SK-N-SH (cell line): ENCODE measurements at regions not wholly inside any gene's neighbourhood (a gene's known extent, or its start where the extent isn't known, plus 50 kb on each side); places are given as distances from the start of the nearest gene placed in this dataset.

Source experiments
- CTCF ChIA-PET: fragments of 300-600, 350-600 bp; formaldehyde crosslinking; extraction: SDS; loops from one replicate; lab custom pipeline; 2021; lab: Yijun Ruan, JAX
- POLR2A ChIA-PET: fragments of 350-600 bp; sonication (Branson Sonifier 250); formaldehyde crosslinking; extraction: SDS; loops from one replicate; lab custom pipeline; 2020; ENCODE audit warnings: antibody characterized with exemption, inconsistent platforms; lab: Yijun Ruan, JAX
- DNase-seq: peaks from one replicate; pipeline ENCODE4 v3.0.0; 2012
- H2AFZ ChIP-seq: fragments of 200-600 bp; sonication (generic); 2 replicates; pipeline ENCODE4 v1.8.1; 2016; ENCODE audit warnings: antibody characterized with exemption, mild to moderate bottlenecking, low read depth
- H3F3A ChIP-seq: fragments of 200-600 bp; sonication (generic); replicated peaks from 2 replicates; pipeline ENCODE3; 2016; ENCODE audit warnings: antibody characterized with exemption, mild to moderate bottlenecking; ENCODE audit not compliant: insufficient read depth
- H3K27ac ChIP-seq, 2 experiments: fragments of 200-500 bp in 1 of 2; fragments of 200-600 bp in 1 of 2; sonication (Bioruptor generic) in 1 of 2; sonication (generic), shearing (Covaris generic) in 1 of 2; 2 replicates each; pipeline versions ENCODE4 v1.5.1 to v1.6.1; 2014 to 2016; ENCODE audit warnings: low read depth in 2 of 2, inconsistent platforms in 1 of 2, low read length in 1 of 2, mild to moderate bottlenecking in 1 of 2, mixed read lengths in 1 of 2
- H3K27me3 ChIP-seq: fragments of 200-600 bp; sonication (generic), shearing (Covaris generic); 2 replicates; pipeline ENCODE4 v1.6.1; 2016; ENCODE audit warnings: mixed run types; ENCODE audit not compliant: insufficient read depth
- H3K36me3 ChIP-seq, 2 experiments: fragments of 200-500 bp in 1 of 2; fragments of 200-600 bp in 1 of 2; sonication (Bioruptor generic) in 1 of 2; sonication (generic) in 1 of 2; replicated peaks in 1 of 2; 2 replicates each; pipeline versions ENCODE3 to v1.5.1; 2014 to 2016; ENCODE audit warnings: low read length in 1 of 2, mild to moderate bottlenecking in 1 of 2; ENCODE audit not compliant: insufficient read depth in 2 of 2, control insufficient read depth in 1 of 2
- H3K4me1 ChIP-seq, 2 experiments: fragments of 200-500 bp in 1 of 2; fragments of 200-600 bp in 1 of 2; sonication (Bioruptor generic) in 1 of 2; sonication (generic), shearing (Covaris generic) in 1 of 2; 2 replicates each; pipeline versions ENCODE4 v1.5.1 to v1.6.1; 2014 to 2016; ENCODE audit warnings: low read depth in 1 of 2, low read length in 1 of 2, mixed run types in 1 of 2; ENCODE audit not compliant: insufficient read depth in 2 of 2, control insufficient read depth in 1 of 2
- H3K4me2 ChIP-seq: fragments of 200-600 bp; sonication (generic), shearing (Covaris generic); 2 replicates; pipeline ENCODE4 v1.6.1; 2017; ENCODE audit warnings: mixed run types
- H3K4me3 ChIP-seq, 2 experiments: fragments of 200-500 bp in 1 of 2; fragments of 200-600 bp in 1 of 2; sonication (Bioruptor generic) in 1 of 2; sonication (generic), shearing (Covaris generic) in 1 of 2; 2 replicates each; pipeline versions ENCODE4 v1.5.1 to v1.8.1; 2014 to 2016; ENCODE audit warnings: low read depth in 2 of 2, inconsistent platforms in 1 of 2, low read length in 1 of 2, mild to moderate bottlenecking in 1 of 2, mixed read lengths in 1 of 2, moderate library complexity in 1 of 2
- H3K79me2 ChIP-seq: fragments of 200-600 bp; sonication (generic); 2 replicates; pipeline ENCODE4 v1.8.1; 2017; ENCODE audit warnings: mild to moderate bottlenecking; ENCODE audit not compliant: insufficient read depth
- H3K9ac ChIP-seq: fragments of 200-600 bp; sonication (generic); 2 replicates; pipeline ENCODE4 v1.6.1; 2017; ENCODE audit warnings: mixed run types
- H3K9me2 ChIP-seq: fragments of 200-600 bp; sonication (generic); 2 replicates; pipeline ENCODE4 v1.6.1; 2017; ENCODE audit warnings: mixed run types
- H3K9me3 ChIP-seq: fragments of 200-600 bp; sonication (generic); 2 replicates; pipeline ENCODE4 v1.6.1; 2017; ENCODE audit warnings: mixed run types, mild to moderate bottlenecking, moderate library complexity
- H4K20me1 ChIP-seq: fragments of 200-600 bp; sonication (generic); 2 replicates; pipeline ENCODE4 v1.6.1; 2017; ENCODE audit warnings: mild to moderate bottlenecking, mixed run types; ENCODE audit not compliant: insufficient read depth
- CHD2 ChIP-seq: fragments of 150-350 bp; IDR thresholded peaks from 2 replicates; pipeline ENCODE4 v1.6.1; 2018; ENCODE audit warnings: low read length; ENCODE audit not compliant: partially characterized antibody
- EP300 ChIP-seq, 2 experiments: IDR thresholded peaks; 2 replicates each; pipeline versions ENCODE4 v1.4.0 to v1.6.1; 2012; ENCODE audit warnings: borderline replicate concordance in 1 of 2, low read depth in 1 of 2, low read length in 1 of 2
- GATA2 ChIP-seq: sonication (generic); formaldehyde crosslinking; IDR thresholded peaks from 2 replicates; pipeline ENCODE4 v1.5.0; 2020; ENCODE audit warnings: mild to moderate bottlenecking, missing genetic modification reagents
- JUND ChIP-seq: IDR thresholded peaks from 2 replicates; pipeline ENCODE4 v1.4.0; 2012
- MXI1 ChIP-seq: IDR thresholded peaks from 2 replicates; pipeline ENCODE4 v1.6.1; 2012; ENCODE audit warnings: mild to moderate bottlenecking, low read depth, low read length, improper control_type of control experiment
- NFIC ChIP-seq: IDR thresholded peaks from 2 replicates; pipeline ENCODE4 v1.4.0; 2012; ENCODE audit warnings: borderline replicate concordance
- NRF1 ChIP-seq: IDR thresholded peaks from 2 replicates; pipeline ENCODE4 v1.6.1; 2012; ENCODE audit warnings: low read depth, mild to moderate bottlenecking, low read length
- PBX3 ChIP-seq: IDR thresholded peaks from 2 replicates; pipeline ENCODE4; 2012
- POLR2AphosphoS5 ChIP-seq: IDR thresholded peaks from 2 replicates; pipeline ENCODE4 v1.6.1; 2012; ENCODE audit warnings: low read depth, low read length
- RAD21 ChIP-seq: IDR thresholded peaks from 2 replicates; pipeline ENCODE4 v1.6.1; 2012; ENCODE audit warnings: mild to moderate bottlenecking, low read length
- RCOR1 ChIP-seq: fragments of 150-350 bp; IDR thresholded peaks from 2 replicates; pipeline ENCODE4 v1.6.1; 2017; ENCODE audit warnings: antibody characterized with exemption, low read length
- REST ChIP-seq: IDR thresholded peaks from 2 replicates; pipeline ENCODE4 v1.6.1; 2012; ENCODE audit warnings: mild to moderate bottlenecking, low read depth, low read length, moderate library complexity
- SIN3A ChIP-seq: IDR thresholded peaks from 2 replicates; pipeline ENCODE4 v1.6.1; 2012; ENCODE audit warnings: low read depth, mild to moderate bottlenecking, low read length, moderate library complexity, borderline replicate concordance
- SMC3 ChIP-seq: IDR thresholded peaks from 2 replicates; pipeline ENCODE4 v1.6.1; 2012; ENCODE audit warnings: low read depth, low read length, improper control_type of control experiment
- TAF1 ChIP-seq: IDR thresholded peaks from 2 replicates; pipeline ENCODE4 v1.6.1; 2012; ENCODE audit warnings: low read depth, mild to moderate bottlenecking, low read length, moderate library complexity, borderline replicate concordance
- USF1 ChIP-seq: IDR thresholded peaks from 2 replicates; pipeline ENCODE4 v1.4.0; 2012; ENCODE audit warnings: low read depth, borderline replicate concordance
- USF2 ChIP-seq: fragments of 150-350 bp; IDR thresholded peaks from 2 replicates; pipeline ENCODE4 v1.6.1; 2017; ENCODE audit warnings: antibody characterized with exemption, low read length, low read depth, borderline replicate concordance
- WGBS: methylation state at CpG from one replicate; pipeline ENCODE4 v1.1.6; 2017; ENCODE audit warnings: low lambda C conversion rate; 5-methylcytosine and 5-hydroxymethylcytosine counted together
- TF ChIP-seq, protein P1 (sequence below): fragments of 150-350 bp; IDR thresholded peaks from 2 replicates; pipeline ENCODE4 v1.6.1; 2016; ENCODE audit warnings: mild to moderate bottlenecking, low read depth, low read length
- TF ChIP-seq, protein P2 (sequence below): IDR thresholded peaks from 2 replicates; pipeline ENCODE4 v1.4.0; 2012; ENCODE audit warnings: low read depth, borderline replicate concordance
- TF ChIP-seq, protein P3 (sequence below): fragments of 200-600 bp; sonication (generic); IDR thresholded peaks from 2 replicates; pipeline ENCODE4 v1.6.1; 2017; ENCODE audit warnings: antibody characterized with exemption, mild to moderate bottlenecking, moderate library complexity

DNA sequence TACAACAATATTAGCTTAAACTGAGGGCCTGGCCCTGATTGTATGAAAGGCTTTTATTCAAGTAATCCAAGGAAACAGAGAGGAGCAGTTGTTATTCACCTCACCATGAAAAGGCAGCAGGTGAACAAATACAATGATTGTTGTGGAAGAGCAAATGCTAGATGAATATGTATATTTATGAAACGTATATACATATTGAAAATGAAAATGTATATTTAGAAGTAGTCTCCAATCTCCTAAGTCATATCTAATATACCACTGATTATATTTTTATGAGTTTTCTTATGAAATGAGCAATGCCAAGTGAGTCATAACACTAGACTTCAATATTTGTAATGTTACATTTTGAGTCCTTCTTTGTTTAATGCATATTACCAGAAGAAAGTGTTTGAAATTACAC, 116.2 kb upstream of the KCNMB2 start:
- no peaks in the 10 kb centered on the region for H3K36me3 ChIP-seq
- H3K27ac ChIP-seq = no peak overlapping the region
- H2AFZ ChIP-seq = no peak overlapping the region
- H3K4me2 ChIP-seq = no peak overlapping the region
- TF ChIP-seq USF1 (no peak), SIN3A (no peak), RCOR1 (no peak), USF2 (no peak), TAF1 (no peak), POLR2AphosphoS5 (no peak), GATA2 (CRISPR knock-in tag) (no peak), REST (no peak), MXI1 (no peak), NFIC (no peak), RAD21 (no peak), SMC3 (no peak), JUND (no peak), PBX3 (no peak), CHD2 (no peak), EP300 (IDR thresholded peaks at IDR 0.05; ENCODE audit: borderline replicate concordance in 1 of 2, low read depth in 1 of 2, low read length in 1 of 2) (no peak), NRF1 (no peak)
- TF ChIP-seq, protein P1, sequence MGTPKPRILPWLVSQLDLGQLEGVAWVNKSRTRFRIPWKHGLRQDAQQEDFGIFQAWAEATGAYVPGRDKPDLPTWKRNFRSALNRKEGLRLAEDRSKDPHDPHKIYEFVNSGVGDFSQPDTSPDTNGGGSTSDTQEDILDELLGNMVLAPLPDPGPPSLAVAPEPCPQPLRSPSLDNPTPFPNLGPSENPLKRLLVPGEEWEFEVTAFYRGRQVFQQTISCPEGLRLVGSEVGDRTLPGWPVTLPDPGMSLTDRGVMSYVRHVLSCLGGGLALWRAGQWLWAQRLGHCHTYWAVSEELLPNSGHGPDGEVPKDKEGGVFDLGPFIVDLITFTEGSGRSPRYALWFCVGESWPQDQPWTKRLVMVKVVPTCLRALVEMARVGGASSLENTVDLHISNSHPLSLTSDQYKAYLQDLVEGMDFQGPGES = no peak
- TF ChIP-seq, protein P2, sequence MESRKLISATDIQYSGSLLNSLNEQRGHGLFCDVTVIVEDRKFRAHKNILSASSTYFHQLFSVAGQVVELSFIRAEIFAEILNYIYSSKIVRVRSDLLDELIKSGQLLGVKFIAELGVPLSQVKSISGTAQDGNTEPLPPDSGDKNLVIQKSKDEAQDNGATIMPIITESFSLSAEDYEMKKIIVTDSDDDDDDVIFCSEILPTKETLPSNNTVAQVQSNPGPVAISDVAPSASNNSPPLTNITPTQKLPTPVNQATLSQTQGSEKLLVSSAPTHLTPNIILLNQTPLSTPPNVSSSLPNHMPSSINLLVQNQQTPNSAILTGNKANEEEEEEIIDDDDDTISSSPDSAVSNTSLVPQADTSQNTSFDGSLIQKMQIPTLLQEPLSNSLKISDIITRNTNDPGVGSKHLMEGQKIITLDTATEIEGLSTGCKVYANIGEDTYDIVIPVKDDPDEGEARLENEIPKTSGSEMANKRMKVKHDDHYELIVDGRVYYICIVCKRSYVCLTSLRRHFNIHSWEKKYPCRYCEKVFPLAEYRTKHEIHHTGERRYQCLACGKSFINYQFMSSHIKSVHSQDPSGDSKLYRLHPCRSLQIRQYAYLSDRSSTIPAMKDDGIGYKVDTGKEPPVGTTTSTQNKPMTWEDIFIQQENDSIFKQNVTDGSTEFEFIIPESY = no peak
- TF ChIP-seq, protein P3, sequence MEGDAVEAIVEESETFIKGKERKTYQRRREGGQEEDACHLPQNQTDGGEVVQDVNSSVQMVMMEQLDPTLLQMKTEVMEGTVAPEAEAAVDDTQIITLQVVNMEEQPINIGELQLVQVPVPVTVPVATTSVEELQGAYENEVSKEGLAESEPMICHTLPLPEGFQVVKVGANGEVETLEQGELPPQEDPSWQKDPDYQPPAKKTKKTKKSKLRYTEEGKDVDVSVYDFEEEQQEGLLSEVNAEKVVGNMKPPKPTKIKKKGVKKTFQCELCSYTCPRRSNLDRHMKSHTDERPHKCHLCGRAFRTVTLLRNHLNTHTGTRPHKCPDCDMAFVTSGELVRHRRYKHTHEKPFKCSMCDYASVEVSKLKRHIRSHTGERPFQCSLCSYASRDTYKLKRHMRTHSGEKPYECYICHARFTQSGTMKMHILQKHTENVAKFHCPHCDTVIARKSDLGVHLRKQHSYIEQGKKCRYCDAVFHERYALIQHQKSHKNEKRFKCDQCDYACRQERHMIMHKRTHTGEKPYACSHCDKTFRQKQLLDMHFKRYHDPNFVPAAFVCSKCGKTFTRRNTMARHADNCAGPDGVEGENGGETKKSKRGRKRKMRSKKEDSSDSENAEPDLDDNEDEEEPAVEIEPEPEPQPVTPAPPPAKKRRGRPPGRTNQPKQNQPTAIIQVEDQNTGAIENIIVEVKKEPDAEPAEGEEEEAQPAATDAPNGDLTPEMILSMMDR = no peak
- TF ChIP-seq, all 33 proteins: peak for 0
- no peaks in the 10 kb centered on the region for H3F3A ChIP-seq
- H3K9ac ChIP-seq = no peak overlapping the region
- no peaks in the 10 kb centered on the region for H3K27me3 ChIP-seq
- no peak for DNase-seq
- WGBS = 33% methylated on average over 1 of the region's 1 CpG
- H3K4me1 ChIP-seq = no peaks in the 10 kb centered on the region
- ChIA-PET POLR2A (no interaction called here), CTCF (interaction anchor here (0.7 to 2.1 kb wide), 4 partner anchors 12 to 547 kb away, joined by 3 to 6 read pairs (median 4); no protein-coding TSS in a partner anchor)
- no peaks in the 10 kb centered on the region for H3K9me3 ChIP-seq
- H3K9me2 ChIP-seq = no peaks in the 10 kb centered on the region
- H4K20me1 ChIP-seq = no peaks in the 10 kb centered on the region
- H3K4me3 ChIP-seq = no peak overlapping the region
- H3K79me2 ChIP-seq = no peaks in the 10 kb centered on the region
